ENCODE measurements at regions not wholly inside any gene's neighbourhood (a gene's known extent, or its start where the extent isn't known, plus 50 kb on each side); places are given as distances from the start of the nearest gene placed in this dataset.

- no peaks in the 10 kb centered on the region for H3K36me3 ChIP-seq (ENCODE audit: control insufficient read depth in 2 of 2, extremely low read depth in 1 of 2, insufficient read depth in 2 of 2, low read length in 2 of 2)
- H3K27ac ChIP-seq (ENCODE audit: control insufficient read depth, insufficient read depth, low read length): no peak overlapping the region
- no peak overlapping the region for H3K4me2 ChIP-seq (ENCODE audit: control insufficient read depth, extremely low read depth, insufficient read depth, low read depth, low read length)
- no peak overlapping the region for H2AFZ ChIP-seq (ENCODE audit: control insufficient read depth, low read length)
- no peak overlapping the region for H3K9ac ChIP-seq (ENCODE audit: control insufficient read depth, extremely low read depth, insufficient read depth, low read length)
- no peaks in the 10 kb centered on the region for H3K4me1 ChIP-seq (ENCODE audit: control insufficient read depth, extremely low read depth, insufficient read depth, low read length)
- no peaks in the 10 kb centered on the region for H3K9me3 ChIP-seq (ENCODE audit: control insufficient read depth, low read depth, low read length)
- FAIRE-seq (no peak), DNase-seq (ENCODE audit: low read depth, low spot score) (no peak)
- H3K9me1 ChIP-seq (ENCODE audit: control insufficient read depth, extremely low read depth, insufficient read depth, low read length): no peaks in the 10 kb centered on the region
- dilution Hi-C loops (cut with MboI; ENCODE audit: extremely low pct_ligation_motif_present, low sequenced_read_pairs): no loop called here
- TF ChIP-seq EZH2 (IDR thresholded peaks at IDR 0.05; ENCODE audit: low read length) (no peak), CTCF (optimal IDR thresholded peaks at IDR 0.05 in 1 of 3, IDR thresholded peaks at IDR 0.05 in 1 of 3, conservative IDR thresholded peaks at IDR 0.05 in 1 of 3; ENCODE audit: extremely low read depth in 1 of 3, insufficient read depth in 2 of 3, low read length in 3 of 3) (no peak)
- no peaks in the 10 kb centered on the region for H3K27me3 ChIP-seq (ENCODE audit: control insufficient read depth, extremely low read depth, insufficient read depth, low read length)
- no peaks in the 10 kb centered on the region for H3K79me2 ChIP-seq (ENCODE audit: control insufficient read depth, insufficient read depth, low read length)
- H4K20me1 ChIP-seq (ENCODE audit: control insufficient read depth, extremely low read depth, insufficient read depth, low read length): no peaks in the 10 kb centered on the region
- no peak overlapping the region for H3K4me3 ChIP-seq (ENCODE audit: control insufficient read depth in 2 of 3, extremely low read depth in 1 of 3, insufficient read depth in 2 of 3, low read depth in 1 of 3, low read length in 3 of 3)
Measured at GRCh38 chr20:12464036-12464435, 544.7 kb upstream of the SPTLC3 start.

- FAIRE-seq: no peak
Measured at GRCh38 chr20:12466915-12467314, 541.9 kb upstream of the SPTLC3 start.

More at GRCh38 chr20:12466915-12467314, 541.9 kb upstream of the SPTLC3 start:
- no peaks in the 10 kb centered on the region for H3K9me3 ChIP-seq (ENCODE audit: control insufficient read depth, low read depth, low read length)
- no peaks in the 10 kb centered on the region for H4K20me1 ChIP-seq (ENCODE audit: control insufficient read depth, extremely low read depth, insufficient read depth, low read length)
- TF ChIP-seq EZH2 (IDR thresholded peaks at IDR 0.05; ENCODE audit: low read length) (no peak), CTCF (optimal IDR thresholded peaks at IDR 0.05 in 1 of 3, IDR thresholded peaks at IDR 0.05 in 1 of 3, conservative IDR thresholded peaks at IDR 0.05 in 1 of 3; ENCODE audit: extremely low read depth in 1 of 3, insufficient read depth in 2 of 3, low read length in 3 of 3) (no peak)
- H3K4me2 ChIP-seq (ENCODE audit: control insufficient read depth, extremely low read depth, insufficient read depth, low read depth, low read length): no peak overlapping the region
- H3K9me1 ChIP-seq (ENCODE audit: control insufficient read depth, extremely low read depth, insufficient read depth, low read length): no peaks in the 10 kb centered on the region
- H2AFZ ChIP-seq (ENCODE audit: control insufficient read depth, low read length): no peak overlapping the region
- H3K36me3 ChIP-seq (ENCODE audit: control insufficient read depth in 2 of 2, extremely low read depth in 1 of 2, insufficient read depth in 2 of 2, low read length in 2 of 2): no peaks in the 10 kb centered on the region
- no peak overlapping the region for H3K4me3 ChIP-seq (ENCODE audit: control insufficient read depth in 2 of 3, extremely low read depth in 1 of 3, insufficient read depth in 2 of 3, low read depth in 1 of 3, low read length in 3 of 3)
- no peaks in the 10 kb centered on the region for H3K27me3 ChIP-seq (ENCODE audit: control insufficient read depth, extremely low read depth, insufficient read depth, low read length)
- H3K9ac ChIP-seq (ENCODE audit: control insufficient read depth, extremely low read depth, insufficient read depth, low read length): no peak overlapping the region
- no peaks in the 10 kb centered on the region for H3K4me1 ChIP-seq (ENCODE audit: control insufficient read depth, extremely low read depth, insufficient read depth, low read length)
- DNase-seq (ENCODE audit: low read depth, low spot score): no peak
- dilution Hi-C loops (cut with MboI; ENCODE audit: extremely low pct_ligation_motif_present, low sequenced_read_pairs): no loop called here
- no peaks in the 10 kb centered on the region for H3K79me2 ChIP-seq (ENCODE audit: control insufficient read depth, insufficient read depth, low read length)
- H3K27ac ChIP-seq (ENCODE audit: control insufficient read depth, insufficient read depth, low read length): no peak overlapping the region
